HG02763 (cell line): ENCODE measurements at regions not wholly inside any gene's neighbourhood (a gene's known extent, or its start where the extent isn't known, plus 50 kb on each side); places are given as distances from the start of the nearest gene placed in this dataset.
"Not testable (repeated sequence)": the region's sequence is repeated elsewhere in the genome, so short reads cannot be mapped to it uniquely, and the experiment has no call there.

Experiments
- ATAC-seq: cut with Tn5 transposase; IDR thresholded peaks from one replicate; pipeline ENCODE4 v1.9.1; 2021; ENCODE audit warnings: mild to moderate bottlenecking, moderate library complexity; ENCODE audit not compliant: unreplicated experiment

DNA sequence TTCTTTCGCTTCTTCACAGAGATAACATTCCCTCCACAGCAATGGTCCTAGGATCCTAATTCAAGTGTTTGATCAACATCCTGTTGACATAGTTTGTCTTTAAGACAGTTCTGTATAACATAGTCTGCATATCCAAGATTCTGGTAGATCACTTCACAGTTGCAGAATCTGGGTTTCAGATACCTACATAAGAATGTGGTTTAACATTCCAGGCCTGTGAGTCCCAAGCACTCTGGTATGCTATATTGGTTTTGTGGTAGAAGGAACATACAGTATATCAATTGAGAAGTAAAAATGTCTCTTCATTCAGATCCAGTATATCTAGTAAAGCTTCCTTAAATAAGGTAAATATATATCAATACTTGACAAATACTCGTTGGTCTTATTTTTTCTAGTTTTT lies 914.2 kb upstream of the CDH6 start:
- ATAC-seq: no peak

DNA sequence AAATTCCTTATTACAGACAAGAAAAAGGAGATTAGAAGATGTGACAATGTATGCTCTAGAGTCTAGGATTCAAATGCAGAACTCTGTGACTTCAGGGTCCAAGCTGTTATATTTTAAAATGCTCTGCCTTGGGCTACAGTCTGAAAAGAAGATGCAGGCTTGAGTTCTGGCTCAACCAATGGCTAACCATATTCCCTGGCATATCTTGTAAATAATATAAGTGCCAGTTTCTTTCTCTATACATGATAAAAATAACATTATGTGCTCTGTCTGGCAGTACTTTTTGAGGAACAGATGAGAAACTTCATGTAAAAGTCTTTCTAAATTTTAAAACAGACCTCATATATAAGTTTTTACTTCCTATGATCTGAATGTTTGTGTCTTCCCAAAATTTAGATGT lies 926.5 kb upstream of the CDH6 start:
- no peak for ATAC-seq

DNA sequence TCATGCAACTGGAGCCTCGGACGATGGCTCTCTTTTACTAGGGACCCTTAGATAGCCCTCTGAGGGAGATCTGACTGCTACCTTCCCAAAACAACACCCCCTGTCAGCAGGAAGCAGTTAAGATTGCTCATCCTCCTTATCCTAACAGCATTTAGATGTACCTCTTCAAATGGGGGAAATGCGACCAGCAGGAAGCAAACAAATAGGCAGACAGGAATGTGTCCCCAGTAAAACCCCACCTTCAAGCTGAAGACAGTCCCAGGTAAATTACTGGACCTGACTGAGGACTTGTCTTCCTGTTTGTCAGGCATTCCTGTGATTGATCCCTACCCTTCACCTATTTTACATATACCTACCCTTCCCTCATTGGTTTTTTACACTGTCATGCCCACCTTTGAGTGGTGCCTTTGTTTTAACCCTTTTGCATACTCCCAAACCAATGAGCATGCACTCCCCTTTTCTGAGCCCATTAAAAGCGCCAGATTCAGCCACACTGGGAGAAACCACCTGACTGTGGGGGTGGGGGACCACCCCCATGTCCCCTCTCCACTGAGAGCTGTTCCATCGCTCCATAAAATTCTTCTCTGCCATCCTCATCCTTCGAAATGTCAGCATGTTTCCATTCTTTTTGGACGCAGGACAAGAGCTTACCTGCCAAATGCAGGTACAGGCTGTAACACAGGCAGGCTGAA lies 954.0 kb upstream of the CDH6 start:
- ATAC-seq: no peak

DNA sequence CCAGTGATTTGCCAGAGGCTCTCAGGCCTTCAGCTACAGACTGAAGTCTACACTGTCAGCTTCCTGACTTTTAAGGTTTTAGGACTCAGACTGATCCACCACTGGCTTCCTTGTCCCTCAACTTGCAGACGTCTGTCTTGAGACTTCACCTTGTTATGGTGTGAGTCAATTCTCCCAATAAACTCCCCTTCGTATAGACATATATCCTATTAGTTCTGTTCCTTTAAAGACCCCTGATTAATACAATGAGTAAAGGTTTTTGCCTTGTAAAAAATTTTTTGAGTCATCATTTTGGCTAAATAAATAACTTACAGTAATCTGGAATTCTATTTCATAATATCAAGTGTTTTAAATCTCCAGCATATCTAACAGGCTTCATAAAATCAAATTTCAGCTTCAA lies 956.3 kb upstream of the CDH6 start:
- ATAC-seq: no peak

DNA sequence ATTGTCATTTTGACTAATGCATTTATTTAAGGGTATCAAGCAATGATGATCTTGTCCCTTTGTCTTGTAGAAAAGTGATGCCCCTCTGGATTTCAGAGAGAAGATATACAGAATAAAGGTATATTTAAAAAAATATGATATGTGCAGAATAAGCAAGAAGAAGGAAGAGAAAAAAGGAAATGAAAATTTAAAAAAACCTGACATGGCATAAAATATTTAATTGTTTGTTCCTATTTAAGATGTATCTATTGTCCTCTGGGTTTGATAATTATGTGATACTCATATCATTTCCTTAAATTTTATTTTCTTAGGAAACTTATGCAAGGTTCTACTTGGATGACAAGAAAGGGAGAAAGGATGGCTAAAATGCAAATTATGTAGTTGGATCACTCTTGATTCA lies 983.7 kb upstream of the CDH6 start:
- no peak for ATAC-seq

DNA sequence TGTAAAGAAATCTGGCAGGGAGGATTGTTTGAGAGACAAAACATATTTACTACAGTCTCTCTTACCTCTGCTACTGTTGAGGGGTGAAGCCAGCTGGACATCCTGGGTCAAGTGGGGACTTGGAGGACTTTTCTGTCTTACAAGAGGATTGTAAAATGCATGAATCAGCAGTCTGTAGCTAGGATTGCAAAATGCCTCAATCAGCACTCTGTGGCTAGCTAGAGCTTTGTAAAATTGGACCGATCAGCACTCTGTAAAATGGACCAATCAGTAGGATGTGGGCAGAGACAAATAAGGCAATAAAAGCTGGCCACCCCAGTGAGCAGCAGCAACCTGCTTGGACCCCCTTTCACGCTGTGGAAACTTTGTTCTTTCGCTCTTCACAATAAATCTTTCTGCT lies 995.8 kb upstream of the CDH6 start:
- ATAC-seq: no peak

DNA sequence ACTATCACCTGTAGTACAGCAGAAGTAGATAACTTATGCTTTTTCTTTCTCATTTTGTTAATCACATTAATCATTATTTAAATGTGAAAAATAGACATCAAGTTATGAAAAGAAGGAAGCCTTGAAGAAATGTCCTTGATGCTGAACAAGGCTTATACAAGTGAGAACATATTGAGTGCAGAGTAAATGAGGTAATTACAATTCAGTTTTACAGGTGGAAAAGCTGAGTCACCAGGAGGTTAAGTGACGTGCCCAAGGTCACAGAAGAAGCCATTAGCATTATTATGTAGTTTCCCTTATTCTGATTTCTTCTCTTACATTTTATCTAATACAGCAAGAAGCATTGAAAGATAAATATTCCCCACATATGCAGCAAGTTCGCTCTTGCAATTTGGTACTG lies 998.5 kb upstream of the CDH6 start:
- ATAC-seq: no peak

DNA sequence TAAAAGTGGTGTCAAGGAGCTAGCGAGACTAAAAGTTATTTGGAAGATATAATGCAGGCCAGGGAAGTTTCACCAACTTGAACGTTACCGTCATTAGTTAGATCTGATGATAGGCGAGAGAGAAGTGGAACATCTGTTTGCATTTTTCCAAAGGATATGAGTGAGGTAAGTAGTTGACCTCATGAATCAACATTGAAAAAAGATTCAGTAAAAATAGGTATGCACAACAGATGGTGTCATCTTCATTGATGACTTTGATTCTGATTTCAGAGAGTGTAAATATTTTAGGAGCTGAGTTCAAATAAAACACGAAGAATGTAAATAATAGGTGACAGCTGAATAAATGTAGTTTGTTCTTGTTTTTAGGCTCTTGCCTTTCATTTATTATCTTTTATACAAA lies 998.9 kb upstream of the CDH6 start:
- no peak for ATAC-seq

DNA sequence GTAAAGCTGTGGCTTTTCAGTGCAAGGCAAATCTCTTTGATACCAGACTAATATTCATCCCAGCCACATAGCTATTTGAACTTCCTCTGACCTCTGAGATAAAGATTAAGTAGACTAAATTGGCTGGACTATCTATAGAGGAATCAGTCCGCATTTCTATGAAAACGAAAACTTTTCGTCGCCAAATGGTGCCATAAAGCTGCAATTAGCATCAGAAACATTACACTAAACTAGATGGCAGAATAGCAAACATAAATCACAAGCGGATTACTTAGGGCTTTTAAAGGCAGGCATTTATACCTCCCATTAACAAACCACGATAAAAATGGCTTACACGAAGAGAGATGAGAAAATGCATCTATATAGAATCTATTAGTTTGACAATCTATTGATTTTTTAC lies 1009.7 kb upstream of the CDH6 start:
- no peak for ATAC-seq

DNA sequence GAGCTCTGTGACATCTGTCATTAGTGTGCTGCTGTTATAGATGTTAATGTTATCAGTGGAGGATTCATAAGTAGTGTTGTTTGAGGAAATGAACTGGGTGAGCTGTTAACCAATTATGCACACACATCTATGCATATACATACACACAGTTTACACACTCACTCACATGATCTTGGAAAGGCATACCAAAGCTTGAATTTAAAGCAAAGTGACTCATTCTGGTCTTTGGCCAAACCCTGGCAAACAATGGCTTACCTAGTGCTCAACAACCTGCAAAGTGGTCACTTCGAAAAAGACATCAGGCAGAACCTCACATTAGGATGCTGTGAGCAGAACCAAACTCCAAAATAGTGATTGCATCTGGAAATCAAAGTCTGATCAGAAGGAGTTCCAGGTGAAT lies 1037.3 kb upstream of the CDH6 start:
- ATAC-seq: no peak

DNA sequence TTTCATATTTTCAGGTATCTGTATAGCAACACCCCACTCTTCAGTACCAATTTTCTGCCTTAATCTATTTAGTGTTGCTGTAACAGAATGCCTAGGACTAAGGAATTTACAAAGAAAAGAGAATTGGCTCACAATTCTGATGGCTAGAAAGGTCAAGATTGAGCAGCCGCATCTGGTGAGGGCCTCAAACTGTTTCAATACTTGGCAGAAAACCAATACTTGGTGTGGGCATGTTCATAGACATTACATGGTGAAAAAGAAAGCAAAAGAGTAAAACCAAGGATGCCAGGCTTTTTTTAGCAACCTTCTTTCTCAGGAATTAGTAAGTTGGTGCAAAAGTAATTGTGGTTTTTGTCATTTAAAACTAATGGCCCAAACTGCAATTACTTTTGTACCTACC lies 1041.1 kb upstream of the CDH6 start:
- ATAC-seq: no peak

DNA sequence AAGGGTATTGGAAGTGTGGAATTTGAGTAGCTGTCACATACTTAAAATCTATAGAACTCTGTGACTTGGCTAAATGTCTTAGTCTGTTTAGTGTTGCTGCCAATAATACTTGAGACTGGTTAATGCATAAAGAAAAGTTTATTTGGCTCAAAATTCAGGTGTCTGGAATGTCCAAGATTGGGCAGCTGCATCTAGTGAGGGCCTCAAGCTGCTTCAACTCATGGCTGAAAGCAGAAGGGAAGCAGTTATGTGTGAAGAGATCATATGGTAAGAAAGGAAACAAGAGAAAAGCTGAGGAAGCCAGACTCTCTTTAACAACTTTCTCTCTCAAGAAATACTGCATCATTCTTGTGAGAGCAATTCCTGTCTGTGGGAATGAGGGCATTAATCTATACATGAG lies 1043.3 kb upstream of the CDH6 start:
- ATAC-seq: no peak

DNA sequence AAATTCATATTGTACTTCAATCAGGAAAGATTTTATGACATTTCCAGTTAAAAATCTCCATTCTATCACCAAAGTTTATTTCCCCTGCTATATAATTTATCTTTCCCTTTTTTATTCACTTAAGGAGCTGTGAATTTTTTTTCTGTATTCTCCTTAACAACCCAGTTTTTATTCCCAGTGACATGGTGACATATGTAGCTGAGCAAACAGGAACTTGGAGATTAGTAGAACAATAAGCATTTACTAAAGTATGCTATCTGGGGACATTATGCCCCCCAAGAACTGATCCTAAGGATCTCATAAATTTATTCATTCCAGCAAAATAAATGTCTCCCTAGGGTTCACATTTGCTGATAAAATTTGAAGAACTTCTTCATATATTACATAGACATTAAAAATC lies 1044.0 kb upstream of the CDH6 start:
- no peak for ATAC-seq

DNA sequence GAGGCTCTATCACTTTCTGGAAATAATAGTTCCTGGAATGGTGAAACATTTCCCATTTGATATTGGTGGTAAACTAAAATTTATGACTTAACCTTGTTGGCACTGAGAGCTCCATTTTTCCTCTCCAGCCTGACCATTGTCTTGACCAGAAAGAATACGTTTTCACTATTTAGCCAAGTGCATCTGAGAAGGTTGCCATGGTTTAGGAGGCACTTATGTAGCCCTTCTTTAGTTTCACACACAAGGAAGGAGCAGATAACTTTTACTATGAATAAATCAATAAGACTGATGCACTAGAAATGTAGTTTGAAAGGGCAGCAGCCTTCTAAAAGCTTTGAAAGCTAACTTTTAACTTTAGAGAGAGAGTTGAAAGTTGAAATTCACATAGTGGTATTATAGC lies 1045.5 kb upstream of the CDH6 start:
- no peak for ATAC-seq

DNA sequence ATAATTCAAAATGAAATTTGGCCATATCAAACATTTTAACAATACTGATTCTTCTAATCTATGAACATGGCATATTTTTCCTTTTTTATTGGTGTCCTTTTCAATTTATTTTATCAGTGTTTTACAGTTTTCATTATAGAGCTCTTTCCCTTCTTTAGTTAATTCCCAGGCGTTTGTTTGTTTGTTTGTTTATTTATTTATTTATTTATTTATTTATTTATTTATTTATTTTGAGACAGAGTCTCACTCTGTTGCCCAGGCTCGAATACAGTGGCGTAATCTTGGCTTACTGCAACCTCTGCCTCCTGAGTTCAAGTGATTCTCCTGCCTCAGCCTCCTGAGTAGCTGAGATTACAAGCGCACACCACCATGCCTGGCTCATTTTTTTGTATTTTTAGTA lies 1049.4 kb upstream of the CDH6 start:
- ATAC-seq: not testable (repeated sequence)

DNA sequence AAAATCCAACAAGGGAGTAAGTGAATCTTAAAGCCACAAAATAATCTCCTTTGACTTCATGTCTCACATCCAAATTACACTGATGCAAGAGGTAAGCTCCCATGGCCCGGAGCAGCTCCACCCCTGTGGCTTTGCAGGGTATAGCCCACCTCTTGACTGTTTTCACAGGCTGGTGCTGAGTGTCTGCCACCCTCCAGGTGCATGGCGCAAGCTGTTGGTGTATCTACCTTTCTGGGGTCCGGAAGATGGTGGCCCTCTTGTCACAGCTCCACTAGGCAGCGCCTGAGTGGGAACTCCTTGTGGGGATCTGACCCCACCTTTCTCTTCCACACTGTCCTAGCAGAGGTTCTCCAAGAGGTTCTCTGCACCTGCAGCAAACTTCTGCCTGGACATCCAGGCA lies 1051.1 kb upstream of the CDH6 start:
- ATAC-seq: no peak

DNA sequence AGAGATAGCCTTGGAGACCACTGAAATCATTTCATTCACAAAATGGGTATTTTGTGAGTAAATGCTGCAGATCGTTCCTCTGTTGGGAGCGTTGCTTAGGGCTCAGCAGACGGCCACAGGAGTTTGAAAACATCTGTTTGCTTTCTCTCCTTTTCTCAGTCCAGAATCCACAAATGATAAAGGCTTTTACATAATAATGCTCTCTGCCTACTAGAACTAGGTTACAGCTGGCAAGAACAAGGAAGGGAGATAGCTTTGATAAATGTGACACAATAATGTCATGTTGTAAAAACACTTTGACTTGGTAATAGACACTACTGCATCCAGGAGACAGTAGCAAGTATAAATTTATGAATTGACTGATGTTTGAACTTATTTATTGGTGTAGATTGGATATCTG lies 1072.4 kb upstream of the CDH6 start:
- ATAC-seq: no peak

DNA sequence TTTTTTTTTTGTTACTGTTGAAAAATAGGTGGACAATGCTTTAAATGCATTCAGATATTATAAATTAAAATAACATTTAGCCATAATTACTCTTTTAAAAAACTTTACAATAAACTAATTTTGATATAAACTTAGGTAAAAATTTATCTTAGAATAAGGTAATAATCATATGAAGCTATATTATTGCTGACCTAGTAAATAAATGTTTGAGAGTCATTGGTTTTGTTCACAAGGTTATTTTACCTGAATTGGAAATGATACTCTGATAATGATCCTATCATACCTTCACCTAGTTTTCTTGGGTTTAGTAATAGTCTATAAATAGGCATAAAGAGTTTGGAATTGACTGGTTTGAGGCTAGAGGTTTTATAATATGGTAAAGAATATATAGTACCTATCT lies 1076.4 kb upstream of the CDH6 start:
- ATAC-seq: no peak

DNA sequence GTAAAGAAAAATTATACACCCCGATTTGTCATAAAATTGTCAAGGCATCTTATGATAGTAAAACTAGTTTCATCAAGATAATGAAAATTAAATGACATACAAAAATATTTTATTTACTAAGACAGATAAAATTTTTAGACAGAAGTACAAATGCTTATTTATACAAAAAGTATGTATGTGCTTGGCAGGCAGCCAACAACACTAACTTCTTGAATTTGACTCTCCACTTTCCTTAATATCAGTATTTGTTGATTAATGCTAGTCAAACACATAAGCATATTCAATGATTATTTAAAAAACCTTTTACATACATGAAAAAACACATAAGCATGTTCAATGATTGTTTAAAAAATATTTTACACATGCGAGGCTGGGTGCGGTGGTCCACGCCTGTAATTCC lies 1079.9 kb upstream of the CDH6 start:
- ATAC-seq: no peak

DNA sequence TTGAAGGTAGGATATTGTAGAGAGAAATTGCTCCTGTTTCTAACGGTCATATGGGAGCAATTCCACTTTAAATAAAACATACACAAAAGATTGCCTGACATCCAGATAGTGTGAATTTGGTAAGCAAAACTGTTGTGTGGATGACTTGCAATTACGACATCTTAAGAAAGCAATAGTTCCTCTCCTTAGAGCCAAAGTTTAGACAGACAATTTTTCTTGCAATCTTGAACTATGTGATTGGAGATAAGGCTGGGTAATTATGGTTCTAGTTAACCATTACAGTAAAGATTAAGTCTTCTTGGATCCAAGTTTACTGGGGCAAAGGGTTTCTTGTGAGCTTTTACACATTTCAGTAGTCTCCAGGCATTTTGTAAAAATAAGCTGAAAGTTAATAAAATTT lies 1080.6 kb upstream of the CDH6 start:
- ATAC-seq: no peak

DNA sequence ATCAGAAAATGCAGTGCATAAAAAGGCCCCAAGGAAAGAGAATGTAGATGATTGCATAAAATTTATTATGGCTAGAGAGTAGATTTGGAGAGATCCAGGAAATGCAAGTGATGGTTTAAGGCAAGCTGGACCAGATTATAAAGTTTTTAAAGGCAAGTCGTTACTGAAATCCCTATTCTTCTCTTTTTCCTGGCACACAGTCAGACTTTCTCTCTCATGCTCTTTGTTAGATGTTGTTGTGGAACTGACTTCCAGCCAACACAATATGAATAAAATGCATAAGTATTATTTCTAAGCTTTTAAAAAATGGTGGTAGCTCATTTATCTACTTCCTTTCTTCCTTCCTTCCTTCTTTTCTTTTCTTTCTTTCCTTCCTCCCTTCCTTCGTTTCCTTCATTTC lies 1085.4 kb upstream of the CDH6 start:
- no peak for ATAC-seq

DNA sequence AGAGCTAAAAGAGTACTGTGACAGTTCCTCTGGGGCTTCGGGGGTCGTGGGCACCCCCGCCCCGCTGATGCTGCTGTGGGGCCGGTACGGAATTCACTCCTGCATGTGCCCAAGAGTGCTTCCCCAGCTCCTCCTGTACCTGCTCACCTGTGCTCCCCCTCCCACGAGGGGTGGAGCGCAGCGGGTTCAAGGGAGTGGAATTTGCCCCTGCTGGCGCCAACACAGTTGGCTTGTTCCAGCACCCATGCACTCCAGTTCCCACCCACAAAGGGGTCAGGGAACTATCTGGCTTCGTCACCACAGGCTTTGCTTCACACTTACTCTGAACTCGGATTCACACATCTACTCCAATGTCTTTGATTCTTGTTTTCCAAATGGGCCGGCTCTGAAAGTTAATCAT lies 1086.9 kb upstream of the CDH6 start:
- ATAC-seq: no peak

DNA sequence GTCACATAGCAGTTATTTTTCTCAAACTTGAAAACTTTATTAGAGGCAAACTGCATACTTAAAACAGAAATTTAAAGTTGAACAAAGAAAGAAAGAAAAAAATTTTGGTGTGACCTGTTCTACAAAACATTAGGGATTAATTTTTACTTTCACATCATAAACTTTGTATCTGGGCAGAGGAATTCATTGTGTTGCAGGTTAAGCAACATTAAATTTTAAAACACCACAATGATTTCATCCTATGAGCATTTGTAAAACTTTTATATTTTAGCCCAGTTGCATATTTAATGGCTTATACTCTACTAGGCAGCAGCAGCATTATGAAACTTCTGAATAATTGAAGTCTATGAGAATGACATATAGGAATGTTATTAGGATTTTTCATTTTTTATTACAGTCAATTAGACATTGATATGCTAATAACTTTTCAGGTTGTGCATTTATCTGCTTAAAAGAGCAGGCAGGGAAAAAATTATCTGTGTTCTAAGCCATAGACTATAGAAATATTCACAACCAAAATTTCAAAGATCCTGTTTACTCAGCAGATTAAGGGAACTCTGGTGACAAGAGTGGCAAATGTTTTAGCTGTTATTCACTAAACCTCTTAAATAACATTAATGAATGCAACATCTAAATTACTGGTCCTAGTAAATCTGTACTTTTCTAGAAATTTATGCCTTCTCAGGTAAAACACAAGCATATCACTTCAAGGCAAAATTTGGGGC lies 1088.5 kb upstream of the CDH6 start:
- no peak for ATAC-seq
